H1 (cell line): ENCODE measurements at regions not wholly inside any gene's neighbourhood (a gene's known extent, or its start where the extent isn't known, plus 50 kb on each side); places are given as distances from the start of the nearest gene placed in this dataset.

Experiments used
- CTCF ChIA-PET: fragments of 300-600 bp; sonication (Branson Sonifier 250); formaldehyde crosslinking; loops from one replicate; lab custom pipeline; 2021; ENCODE audit not compliant: partially characterized antibody; lab: Charles Lee
- POLR2A ChIA-PET: fragments of 300-600 bp; sonication (Branson Sonifier 250); formaldehyde crosslinking; loops from one replicate; lab custom pipeline; 2021; ENCODE audit warnings: inconsistent platforms; ENCODE audit not compliant: partially characterized antibody; lab: Charles Lee
- DNase-seq, 2 experiments: peaks; one replicate each; pipeline versions ENCODE4 v3.0.0 to v3.0.0-alpha.2; 2010 to 2022; ENCODE audit warnings: low spot score in 2 of 2, low read depth in 1 of 2, mixed read lengths in 1 of 2
- FAIRE-seq: peaks from 2 replicates; lab custom pipeline; 2011; peaks lifted over from hg19 to GRCh38; lab: Jason Lieb, UNC
- H2AFZ ChIP-seq: 2 replicates; pipeline ENCODE4 v1.8.1; 2012; ENCODE audit warnings: low read length, inconsistent platforms
- H2AK5ac ChIP-seq: 2 replicates; pipeline ENCODE4 v1.6.1; 2013; ENCODE audit warnings: low read depth, low read length
- H2BK120ac ChIP-seq: replicated peaks from 2 replicates; pipeline ENCODE3; 2013; ENCODE audit warnings: low read depth, low read length, inconsistent platforms
- H2BK12ac ChIP-seq: 2 replicates; pipeline ENCODE4 v1.6.1; 2013; ENCODE audit warnings: low read depth, low read length
- H2BK15ac ChIP-seq: 2 replicates; pipeline ENCODE4 v1.6.1; 2013; ENCODE audit warnings: low read length
- H2BK20ac ChIP-seq: 2 replicates; pipeline ENCODE4 v1.6.1; 2013; ENCODE audit warnings: low read length
- H2BK5ac ChIP-seq: 2 replicates; pipeline ENCODE4 v1.6.1; 2013; ENCODE audit warnings: low read depth, low read length
- H3K14ac ChIP-seq: 2 replicates; pipeline ENCODE4 v1.6.1; 2013; ENCODE audit warnings: inconsistent platforms; ENCODE audit not compliant: insufficient read length
- H3K18ac ChIP-seq: 2 replicates; pipeline ENCODE4 v1.6.1; 2013; ENCODE audit warnings: low read length; ENCODE audit errors: extremely low read depth
- H3K23ac ChIP-seq: 2 replicates; pipeline ENCODE4 v1.6.1; 2013; ENCODE audit warnings: inconsistent platforms; ENCODE audit not compliant: insufficient read length
- H3K23me2 ChIP-seq: 2 replicates; pipeline ENCODE4 v1.6.1; 2013; ENCODE audit warnings: low read depth, low read length
- H3K27ac ChIP-seq: 2 replicates; pipeline ENCODE4 v1.6.1; 2011; ENCODE audit warnings: low read depth, low read length, inconsistent platforms
- H3K27me3 ChIP-seq, 4 experiments: replicated peaks in 1 of 4; 1 replicate in 1 of 4; 2 replicates in 3 of 4; pipeline versions ENCODE4 v1.6.1 to v1.8.1; 2011 to 2013; ENCODE audit warnings: low read length in 3 of 4, mild to moderate bottlenecking in 3 of 4, inconsistent platforms in 2 of 4, mixed read lengths in 2 of 4, moderate library complexity in 1 of 4; ENCODE audit not compliant: control insufficient read depth in 3 of 4, insufficient read depth in 3 of 4; ENCODE audit errors: extremely low read depth in 1 of 4
- H3K36me3 ChIP-seq, 4 experiments: 2 replicates each; pipeline versions ENCODE4 v1.6.1 to v1.8.1; 2011 to 2013; ENCODE audit warnings: mild to moderate bottlenecking in 4 of 4, low read length in 3 of 4, moderate library complexity in 2 of 4, control low read depth in 1 of 4, inconsistent platforms in 1 of 4; ENCODE audit not compliant: insufficient read depth in 4 of 4, control insufficient read depth in 2 of 4
- H3K4ac ChIP-seq: replicated peaks from 2 replicates; pipeline ENCODE3; 2013; ENCODE audit warnings: low read length, low read depth, mixed read lengths, inconsistent platforms; ENCODE audit not compliant: insufficient read length
- H3K4me1 ChIP-seq, 4 experiments: replicated peaks in 1 of 4; 1 replicate in 1 of 4; 2 replicates in 3 of 4; pipeline versions ENCODE4 v1.6.1 to v1.8.1; 2011 to 2013; ENCODE audit warnings: low read length in 3 of 4, inconsistent platforms in 2 of 4, mixed read lengths in 1 of 4; ENCODE audit not compliant: insufficient read depth in 4 of 4, control insufficient read depth in 3 of 4
- H3K4me2 ChIP-seq, 2 experiments: 2 replicates each; pipeline versions ENCODE4 v1.6.1 to v1.8.1; 2011 to 2013; ENCODE audit warnings: low read depth in 2 of 2, low read length in 2 of 2, control low read depth in 1 of 2, inconsistent platforms in 1 of 2, mild to moderate bottlenecking in 1 of 2; ENCODE audit not compliant: insufficient read depth in 1 of 2
- H3K4me3 ChIP-seq, 4 experiments: fragments of 200-600, 300-600 bp in 1 of 4; sonication (generic), shearing (Covaris generic), sonication (Bioruptor Twin) in 1 of 4; 2 replicates each; pipeline versions ENCODE4 v1.5.1 to v1.8.1; 2011 to 2016; ENCODE audit warnings: low read length in 4 of 4, low read depth in 3 of 4, control low read depth in 2 of 4, inconsistent platforms in 2 of 4, mild to moderate bottlenecking in 2 of 4, mixed read lengths in 1 of 4, moderate library complexity in 1 of 4; ENCODE audit not compliant: insufficient read depth in 2 of 4; ENCODE audit errors: extremely low read depth in 1 of 4
- H3K56ac ChIP-seq: replicated peaks from 2 replicates; pipeline ENCODE3; 2013; ENCODE audit warnings: low read depth, mild to moderate bottlenecking, mixed read lengths, low read length, inconsistent platforms; ENCODE audit not compliant: insufficient read length
- H3K79me1 ChIP-seq: 2 replicates; pipeline ENCODE4 v1.6.1; 2013; ENCODE audit warnings: low read depth, low read length, control low read depth
- H3K79me2 ChIP-seq, 2 experiments: 2 replicates each; pipeline versions ENCODE4 v1.6.1 to v1.8.1; 2012 to 2013; ENCODE audit warnings: low read length in 2 of 2, mild to moderate bottlenecking in 2 of 2, inconsistent platforms in 1 of 2; ENCODE audit not compliant: insufficient read depth in 2 of 2, control insufficient read depth in 1 of 2
- H3K9ac ChIP-seq, 4 experiments: replicated peaks in 1 of 4; 1 replicate in 1 of 4; 2 replicates in 3 of 4; pipeline versions ENCODE4 v1.6.1 to v1.8.1; 2011 to 2013; ENCODE audit warnings: low read depth in 3 of 4, low read length in 3 of 4, control low read depth in 2 of 4, mild to moderate bottlenecking in 2 of 4, moderate library complexity in 2 of 4, inconsistent platforms in 1 of 4; ENCODE audit errors: extremely low read depth in 1 of 4
- H3K9me3 ChIP-seq, 2 experiments: 2 replicates each; pipeline versions ENCODE4 v1.6.1 to v1.8.1; 2012 to 2013; ENCODE audit warnings: mild to moderate bottlenecking in 2 of 2, moderate library complexity in 2 of 2, control low read depth in 1 of 2, inconsistent platforms in 1 of 2, low read depth in 1 of 2, low read length in 1 of 2, mixed read lengths in 1 of 2; ENCODE audit not compliant: insufficient read depth in 2 of 2
- H4K20me1 ChIP-seq, 2 experiments: replicated peaks in 1 of 2; 2 replicates each; pipeline versions ENCODE3 to v1.8.1; 2011 to 2013; ENCODE audit warnings: inconsistent platforms in 2 of 2, low read length in 2 of 2, mild to moderate bottlenecking in 1 of 2; ENCODE audit not compliant: insufficient read depth in 2 of 2, control insufficient read depth in 1 of 2
- H4K5ac ChIP-seq: 2 replicates; pipeline ENCODE4 v1.6.1; 2013; ENCODE audit warnings: low read length, low read depth, mixed read lengths, inconsistent platforms; ENCODE audit not compliant: insufficient read length
- H4K8ac ChIP-seq: 2 replicates; pipeline ENCODE4 v1.8.0; 2013; ENCODE audit warnings: mild to moderate bottlenecking, moderate library complexity, low read length, inconsistent platforms; ENCODE audit not compliant: insufficient read depth; ENCODE audit errors: extremely low read depth
- H4K91ac ChIP-seq: replicated peaks from 2 replicates; pipeline ENCODE3; 2013; ENCODE audit warnings: low read length, mixed read lengths, inconsistent platforms; ENCODE audit not compliant: insufficient read length
- EZH2 ChIP-seq: fragments of 200-600 bp; sonication (generic); IDR thresholded peaks from 2 replicates; pipeline ENCODE4 v1.7.1; 2012; ENCODE audit warnings: low read depth, mild to moderate bottlenecking, moderate library complexity, low read length, inconsistent platforms; ENCODE audit not compliant: severe bottlenecking
- GTF2F1 ChIP-seq: IDR thresholded peaks from 2 replicates; pipeline ENCODE4 v1.6.1; 2012; ENCODE audit warnings: low read depth, low read length, improper control_type of control experiment, borderline replicate concordance
- RBBP5 ChIP-seq: IDR thresholded peaks from 2 replicates; pipeline ENCODE4 v1.7.1; 2012; ENCODE audit warnings: low read depth, mild to moderate bottlenecking, inconsistent platforms, low read length, moderate library complexity, borderline replicate concordance
- SP1 ChIP-seq: IDR thresholded peaks from 2 replicates; pipeline ENCODE4 v1.6.1; 2011; ENCODE audit warnings: low read depth, low read length
- SP4 ChIP-seq: IDR thresholded peaks from 2 replicates; pipeline ENCODE4 v1.6.1; 2012; ENCODE audit warnings: low read length, inconsistent platforms
- WGBS, 2 experiments: shearing (Covaris generic) in 1 of 2; methylation state at CpG; one replicate each; pipeline versions ENCODE4 v1.1.6 to v1.1.7; 2013 to 2015; ENCODE audit warnings: low lambda C conversion rate in 2 of 2, mixed read lengths in 2 of 2, inconsistent platforms in 1 of 2, low coverage in 1 of 2, missing lambda C conversion rate in 1 of 2; ENCODE audit not compliant: insufficient replicate concordance in 2 of 2, insufficient coverage in 1 of 2, insufficient read length in 1 of 2; ENCODE audit errors: extremely low coverage in 1 of 2, missing lambda C conversion rate in 1 of 2; 5-methylcytosine and 5-hydroxymethylcytosine counted together

DNA sequence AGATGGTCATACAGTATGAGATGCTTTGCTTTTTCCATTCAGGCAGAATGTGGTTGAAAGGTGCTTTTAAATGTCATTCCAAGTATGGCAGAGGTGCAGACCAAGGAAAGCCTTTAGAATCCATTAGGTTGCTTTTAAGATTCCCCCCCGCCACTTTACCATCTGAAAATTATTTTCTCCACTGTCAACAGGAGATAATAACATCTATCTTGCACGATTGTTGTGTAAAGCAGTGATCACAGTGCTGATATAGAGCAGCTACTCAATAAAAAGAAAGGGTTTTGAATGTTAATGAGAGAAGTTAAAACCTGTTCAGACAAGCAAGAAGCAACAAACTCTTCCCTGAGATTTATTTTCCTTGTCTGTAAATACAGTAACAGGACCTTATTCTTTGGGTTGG is 372.5 kb upstream of the GCFC2 start:
- Histone ChIP-seq H3K4me1 (no peaks in the 10 kb centered on the region; a peak in 1 of 7 replicates), H4K5ac (no peak overlapping the region), H3K9ac (no peak overlapping the region), H3K9me3 (no peaks in the 10 kb centered on the region), H4K91ac (no peak overlapping the region), H3K27me3 (no peaks in the 10 kb centered on the region), H3K36me3 (no peaks in the 10 kb centered on the region), H3K79me1 (no peaks in the 10 kb centered on the region), H2AFZ (peak overlapping the region; percentile 41; the same call in 1 of the 2 replicates), H2BK12ac (no peak overlapping the region), H4K20me1 (no peaks in the 10 kb centered on the region), H3K4me2 (no peak overlapping the region), H3K56ac (no peak overlapping the region), H2BK120ac (no peak overlapping the region), H2BK15ac (no peak overlapping the region), H3K23me2 (no peaks in the 10 kb centered on the region), H3K79me2 (no peaks in the 10 kb centered on the region), H3K4me3 (no peak overlapping the region), H3K18ac (no peak overlapping the region), H3K4ac (no peak overlapping the region), H2AK5ac (no peak overlapping the region), H4K8ac (no peak overlapping the region), H2BK5ac (no peak overlapping the region), H3K23ac (no peak overlapping the region), H3K27ac (no peak overlapping the region), H3K14ac (no peak overlapping the region), H2BK20ac (no peak overlapping the region)
- no peak for TF ChIP-seq SP1
- no peak for TF ChIP-seq EZH2
- TF ChIP-seq GTF2F1 = no peak
- TF ChIP-seq RBBP5 = no peak
- no peak for TF ChIP-seq SP4
- ChIA-PET POLR2A (no interaction called here), CTCF (no interaction called here)
- DNase-seq (no peak), FAIRE-seq (no peak)
- 90% methylated on average over 2 of the region's 2 CpGs; no CpG with 5 or more reads in 1 of the 2 experiments for WGBS, 2 experiments
